Fibroblast of skin of abdomen (primary cell): ENCODE measurements at regions not wholly inside any gene's neighbourhood (a gene's known extent, or its start where the extent isn't known, plus 50 kb on each side); places are given as distances from the start of the nearest gene placed in this dataset.

Experiments
- DNase-seq: peaks from one replicate; pipeline ENCODE4 v3.0.0-alpha.2; 2013

- no peak for DNase-seq
Observed at GRCh38 chr3:68295457-68295856, 636.9 kb downstream of the TAFA4 start.

GRCh38 chr3:68290333-68290732 is 635.9 kb upstream of the SUCLG2 start:
- no peak for DNase-seq

GRCh38 chr3:68288085-68288484 is 633.7 kb upstream of the SUCLG2 start:
- DNase-seq, result no peak

- DNase-seq, result no peak
Observed at GRCh38 chr3:68287101-68287500, 632.7 kb upstream of the SUCLG2 start.

DNA sequence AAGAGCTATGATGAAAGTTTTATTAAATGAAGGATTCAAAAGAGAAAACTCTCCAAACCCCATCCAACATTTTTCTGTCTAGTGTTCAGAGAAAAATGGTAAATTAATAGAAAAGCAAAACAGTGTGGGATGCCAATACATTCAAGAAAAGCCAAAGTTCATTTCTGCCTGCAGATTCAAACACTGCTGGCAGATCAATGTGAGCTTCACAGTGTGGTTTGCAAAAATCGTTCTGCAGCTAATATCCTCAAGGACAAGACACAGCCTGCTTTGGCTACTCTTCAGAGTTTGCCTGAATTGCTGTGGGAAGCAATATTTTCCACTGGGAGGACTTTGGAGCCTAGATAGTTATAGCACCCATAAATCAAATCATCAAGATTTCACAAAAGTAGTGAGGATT is 619.9 kb upstream of the SUCLG2 start:
- no peak for DNase-seq

DNA sequence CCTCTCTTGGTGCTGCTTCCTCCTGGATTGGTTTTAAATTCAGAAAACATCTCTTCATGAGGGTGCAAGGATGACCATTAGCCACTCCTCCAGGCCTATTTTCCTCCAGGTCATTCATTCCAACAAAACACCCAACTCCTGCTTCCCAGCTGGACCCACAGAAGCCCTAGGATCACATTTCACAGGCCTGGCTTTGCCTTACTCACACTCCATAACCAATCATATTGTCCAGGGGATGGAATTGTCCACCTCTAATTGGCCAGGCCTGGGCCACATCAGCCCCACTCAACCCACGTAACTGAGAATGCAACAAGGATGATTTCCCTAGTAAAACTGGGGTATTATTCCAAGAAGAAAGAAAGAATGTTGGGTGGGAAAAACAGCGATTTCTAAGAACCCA is 616.7 kb upstream of the SUCLG2 start:
- DNase-seq, result no peak

DNA sequence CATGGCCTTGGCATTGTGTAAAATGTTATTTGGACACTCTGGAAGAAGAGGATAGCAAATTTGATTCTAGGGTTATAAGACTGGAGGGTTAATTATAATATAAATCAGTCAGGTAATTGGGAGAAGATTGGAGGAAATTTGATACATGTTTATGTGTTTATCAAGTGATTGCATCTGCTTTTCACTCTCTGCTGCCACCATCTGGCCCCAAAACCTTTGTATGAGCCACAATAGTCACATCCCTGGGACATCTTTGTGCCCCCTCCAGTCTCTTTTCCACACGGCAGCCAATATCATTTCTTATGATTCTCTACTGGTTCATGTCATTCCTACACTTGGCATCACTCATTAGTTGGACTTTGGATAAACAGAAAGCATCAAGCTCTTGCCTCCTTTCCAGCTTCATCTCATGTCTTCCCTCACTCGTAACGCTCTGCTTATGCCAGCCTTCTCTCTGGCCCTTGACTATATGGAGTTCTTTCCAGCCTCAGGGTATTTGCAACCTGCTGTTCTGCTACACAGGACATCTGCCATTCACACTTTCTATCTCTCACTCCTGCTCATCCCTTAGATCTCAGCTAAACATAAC is 602.3 kb upstream of the SUCLG2 start:
- DNase-seq, result no peak

DNA sequence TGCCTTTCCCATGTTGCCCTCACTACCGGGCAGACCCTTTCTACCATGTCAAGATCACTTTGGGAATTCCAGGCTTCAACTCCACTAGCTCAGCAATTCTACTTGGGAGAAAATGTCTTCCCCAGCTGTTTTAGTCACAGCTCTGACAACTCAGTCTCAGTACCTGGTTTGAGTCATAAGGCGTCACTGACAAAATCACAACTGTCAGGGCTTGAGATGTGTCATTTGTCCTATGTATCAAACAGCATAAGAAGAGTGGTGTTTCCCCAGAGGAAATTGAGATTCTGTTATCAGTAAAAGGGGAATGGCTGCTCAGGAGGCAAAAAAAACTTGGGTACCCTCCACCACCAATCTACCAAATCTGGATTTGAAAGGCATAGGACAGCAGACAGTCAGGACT is 594.9 kb upstream of the SUCLG2 start:
- DNase-seq, result no peak

DNA sequence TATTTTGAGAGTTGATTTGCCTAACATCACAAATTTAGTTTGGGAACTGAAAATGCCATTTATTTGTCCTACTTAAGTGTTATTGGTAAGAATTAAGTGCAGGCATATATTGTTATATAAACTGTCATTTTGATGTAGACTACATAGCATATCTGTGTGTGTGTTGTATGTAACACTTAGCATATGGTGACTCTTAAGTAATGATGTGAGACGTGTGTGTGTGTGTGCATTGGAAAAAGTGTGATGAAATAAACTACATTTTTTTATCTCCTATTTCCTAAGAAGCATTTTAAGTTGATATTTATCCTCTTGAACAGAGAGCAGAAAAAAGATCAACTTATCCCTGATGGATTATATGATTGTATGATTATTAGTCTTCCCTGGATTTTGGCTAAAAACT is 588.2 kb upstream of the SUCLG2 start:
- DNase-seq, result no peak

GRCh38 chr3:68239542-68239941 is 585.1 kb upstream of the SUCLG2 start:
- DNase-seq, result no peak

GRCh38 chr3:68234076-68234780 is 579.8 kb upstream of the SUCLG2 start:
- DNase-seq, result no peak

- DNase-seq, result no peak
Observed at GRCh38 chr3:68228856-68229255, 574.4 kb upstream of the SUCLG2 start.

DNA sequence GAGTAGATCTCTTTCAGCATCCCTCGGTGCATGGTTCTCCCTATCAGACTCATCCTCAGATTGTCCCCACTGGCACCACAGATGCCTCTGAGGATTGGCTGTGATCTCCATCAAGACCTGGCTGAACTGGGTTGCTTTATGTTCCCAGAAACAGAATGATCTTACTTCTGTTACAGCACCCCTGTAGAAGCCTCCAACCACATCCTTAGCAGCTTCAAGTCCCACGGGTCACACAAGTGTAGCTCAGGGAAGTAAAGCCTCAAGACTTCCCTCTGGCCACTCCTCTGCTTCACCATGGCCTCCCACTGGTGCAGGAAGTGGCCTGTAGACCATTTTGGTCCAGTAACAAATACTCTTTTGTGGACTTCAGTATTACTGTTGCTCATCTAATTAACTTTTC is 566.4 kb upstream of the SUCLG2 start:
- no peak for DNase-seq

- DNase-seq, result no peak
Observed at GRCh38 chr3:68211637-68212036, 557.2 kb upstream of the SUCLG2 start.

- DNase-seq, result no peak
Observed at GRCh38 chr3:68210635-68211034, 556.2 kb upstream of the SUCLG2 start.

- DNase-seq, result no peak
Observed at GRCh38 chr3:68207327-68207726, 552.9 kb upstream of the SUCLG2 start.

DNA sequence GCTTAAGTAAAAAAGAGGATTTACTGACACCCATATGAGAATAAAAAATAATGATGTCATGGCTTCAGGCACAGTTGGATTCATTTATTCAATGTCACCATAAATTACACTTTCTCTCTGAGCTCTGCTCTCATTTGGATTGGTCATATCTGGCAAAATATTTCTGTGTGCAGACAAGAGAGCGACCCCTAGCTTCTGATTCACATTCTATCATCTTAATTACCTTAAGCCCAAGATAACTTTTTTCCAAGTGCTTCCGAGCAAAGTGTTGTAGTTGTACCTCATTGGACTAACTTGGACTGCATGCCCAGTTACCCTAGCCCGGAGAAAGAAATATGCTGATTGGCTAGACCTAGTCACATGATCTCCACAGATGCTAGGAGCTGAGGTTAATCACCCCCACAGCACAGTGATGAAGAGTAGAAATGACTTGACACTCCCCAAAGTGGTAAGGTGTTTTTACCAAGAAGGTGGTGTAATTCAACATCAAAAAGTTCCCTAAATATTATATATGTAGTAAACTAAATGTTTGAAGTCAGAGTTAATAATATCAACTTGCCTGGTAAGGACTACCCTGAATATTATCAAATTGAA is 552.2 kb upstream of the SUCLG2 start:
- no peak for DNase-seq

GRCh38 chr3:68186733-68187132 is 532.3 kb upstream of the SUCLG2 start:
- no peak for DNase-seq

- DNase-seq, result no peak
Observed at GRCh38 chr3:68176600-68176999, 522.2 kb upstream of the SUCLG2 start.

GRCh38 chr3:68173012-68173634 is 518.7 kb upstream of the SUCLG2 start:
- DNase-seq, result no peak

DNA sequence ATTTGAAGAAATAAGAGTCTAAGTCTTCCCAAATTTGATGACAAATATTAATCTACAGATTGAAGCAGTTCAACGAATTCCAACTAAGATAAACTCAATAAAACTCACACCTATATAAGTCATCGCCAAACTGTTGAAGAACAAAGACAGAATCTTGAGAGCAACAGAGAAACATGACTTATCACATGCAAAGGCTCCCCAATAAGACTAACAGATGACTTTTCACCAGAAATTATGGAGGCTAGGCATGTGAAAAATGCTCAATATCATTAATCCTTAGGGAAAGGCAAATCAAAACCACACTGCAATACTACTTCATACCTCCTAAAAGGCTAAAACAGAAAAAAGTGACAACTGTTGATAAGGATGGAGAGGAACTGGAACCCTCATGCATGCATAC is 517.6 kb upstream of the SUCLG2 start:
- no peak for DNase-seq

DNA sequence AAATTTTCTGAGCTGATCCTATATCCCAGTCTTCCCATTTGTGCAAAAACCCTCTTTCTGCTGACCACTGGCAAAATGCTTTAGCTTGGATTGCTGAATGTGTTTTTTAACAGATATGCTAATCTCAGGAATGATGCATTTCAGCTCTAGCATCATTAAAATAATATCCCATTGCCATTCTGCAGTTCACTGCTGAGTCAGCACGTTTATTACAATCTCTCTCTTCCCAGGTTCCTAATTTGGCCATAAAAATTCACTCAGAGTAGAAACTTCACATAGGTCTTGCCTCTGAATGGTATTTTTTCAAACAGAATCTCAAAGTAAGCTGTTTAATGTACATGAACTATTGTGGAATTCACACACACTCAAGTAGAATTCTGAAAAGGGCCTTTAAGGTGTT is 509.6 kb upstream of the SUCLG2 start:
- no peak for DNase-seq

- no peak for DNase-seq
Observed at GRCh38 chr3:68163062-68163461, 508.6 kb upstream of the SUCLG2 start.

- no peak for DNase-seq
Observed at GRCh38 chr3:68162644-68163043, 508.2 kb upstream of the SUCLG2 start.
